Amygdala (tissue), 56 donors: ENCODE measurements at regions not wholly inside any gene's neighbourhood (a gene's known extent, or its start where the extent isn't known, plus 50 kb on each side); places are given as distances from the start of the nearest gene placed in this dataset.

Source experiments
- DNase-seq, 56 donors: peaks; one replicate each; lab custom pipeline; 2025; lab: John Stamatoyannopoulos, UW

GRCh38 chr11:127307700-127308099, 307.1 kb upstream of the KIRREL3 start:
- DNase-seq: no peak

GRCh38 chr11:127304634-127305033, 304.1 kb upstream of the KIRREL3 start:
- no peak for DNase-seq

GRCh38 chr11:127288926-127289325, 288.4 kb upstream of the KIRREL3 start:
- DNase-seq: no peak

- no peak for DNase-seq
Observed at GRCh38 chr11:127281534-127281933, 281.0 kb upstream of the KIRREL3 start.

GRCh38 chr11:127275774-127276173, 275.2 kb upstream of the KIRREL3 start:
- DNase-seq: no peak

- DNase-seq: no peak
Observed at GRCh38 chr11:127274328-127274676, 273.7 kb upstream of the KIRREL3 start.

- no peak for DNase-seq
Observed at GRCh38 chr11:127273593-127274327, 273.2 kb upstream of the KIRREL3 start.

- no peak for DNase-seq
Observed at GRCh38 chr11:127270851-127271250, 270.3 kb upstream of the KIRREL3 start.

- no peak for DNase-seq
Observed at GRCh38 chr11:127269911-127270310, 269.3 kb upstream of the KIRREL3 start.

GRCh38 chr11:127268932-127269331, 268.4 kb upstream of the KIRREL3 start:
- no peak for DNase-seq

GRCh38 chr11:127268521-127268920, 268.0 kb upstream of the KIRREL3 start:
- no peak for DNase-seq

GRCh38 chr11:127259102-127259501, 258.5 kb upstream of the KIRREL3 start:
- DNase-seq: no peak

- no peak for DNase-seq
Observed at GRCh38 chr11:127255209-127255608, 254.6 kb upstream of the KIRREL3 start.

- peak in 6 of 56 donors; percentile 2 to 38 (median 6) for DNase-seq
Observed at GRCh38 chr11:127252321-127252720, 251.8 kb upstream of the KIRREL3 start.

GRCh38 chr11:127249576-127249975, 249.0 kb upstream of the KIRREL3 start:
- no peak for DNase-seq

- no peak for DNase-seq
Observed at GRCh38 chr11:127248476-127248875, 247.9 kb upstream of the KIRREL3 start.

- no peak for DNase-seq
Observed at GRCh38 chr11:127247261-127247851, 246.8 kb upstream of the KIRREL3 start.

GRCh38 chr11:127242676-127243075, 242.1 kb upstream of the KIRREL3 start:
- DNase-seq: no peak

- no peak for DNase-seq
Observed at GRCh38 chr11:127238321-127238720, 237.8 kb upstream of the KIRREL3 start.

- no peak for DNase-seq
Observed at GRCh38 chr11:127236776-127237175, 236.2 kb upstream of the KIRREL3 start.

GRCh38 chr11:127233998-127234397, 233.4 kb upstream of the KIRREL3 start:
- no peak for DNase-seq

- no peak for DNase-seq
Observed at GRCh38 chr11:127230392-127230791, 229.8 kb upstream of the KIRREL3 start.
